OCI-LY7 (cell line): ENCODE measurements at regions not wholly inside any gene's neighbourhood (a gene's known extent, or its start where the extent isn't known, plus 50 kb on each side); places are given as distances from the start of the nearest gene placed in this dataset.

Source experiments
- BruUV-seq: library from RNA; stranded (reverse); fragments of 400-500 nt; replicated peaks from 2 replicates; lab custom pipeline; 2021; lab: Mats Ljungman, UMichigan
- CTCF ChIA-PET: fragments of 300-600 bp; sonication (Branson Sonifier 250); formaldehyde crosslinking; loops from one replicate; lab custom pipeline; 2022; ENCODE audit warnings: antibody characterized with exemption; ENCODE audit not compliant: unreplicated experiment; lab: Charles Lee
- POLR2A ChIA-PET: fragments of 300-600 bp; sonication (Branson Sonifier 250); formaldehyde crosslinking; loops from one replicate; lab custom pipeline; 2022; ENCODE audit warnings: antibody characterized with exemption; lab: Charles Lee
- DNase-seq: peaks from one replicate; pipeline ENCODE4 v3.0.0-alpha.2; 2015; ENCODE audit warnings: low spot score
- H2AFZ ChIP-seq: fragments of 200-600 bp; sonication (generic), shearing (Covaris generic); 2 replicates; pipeline ENCODE4 v1.6.1; 2014; ENCODE audit warnings: mild to moderate bottlenecking, antibody characterized with exemption, low read length, moderate library complexity
- H3K27ac ChIP-seq: fragments of 200-600 bp; sonication (generic); 2 replicates; pipeline ENCODE4 v1.5.1; 2014; ENCODE audit warnings: mixed run types, low read depth, mild to moderate bottlenecking, moderate library complexity, low read length, inconsistent platforms; ENCODE audit not compliant: poor library complexity, severe bottlenecking
- H3K36me3 ChIP-seq: fragments of 200-600 bp; sonication (generic); 2 replicates; pipeline ENCODE4 v1.6.1; 2014; ENCODE audit warnings: mild to moderate bottlenecking, antibody characterized with exemption, low read length, moderate library complexity, mixed read lengths; ENCODE audit not compliant: insufficient read depth
- H3K4me1 ChIP-seq: fragments of 200-600 bp; sonication (generic); 2 replicates; pipeline ENCODE4 v1.5.1; 2014; ENCODE audit warnings: mild to moderate bottlenecking, low read length; ENCODE audit not compliant: insufficient read depth, poor library complexity, severe bottlenecking
- H3K4me2 ChIP-seq: fragments of 200-600 bp; sonication (generic); 2 replicates; pipeline ENCODE4 v1.6.1; 2014; ENCODE audit warnings: mild to moderate bottlenecking, low read length
- H3K4me3 ChIP-seq: fragments of 200-600 bp; sonication (generic); 2 replicates; pipeline ENCODE4 v1.5.1; 2014; ENCODE audit warnings: mild to moderate bottlenecking, low read depth, low read length; ENCODE audit not compliant: poor library complexity, severe bottlenecking
- H3K79me2 ChIP-seq: fragments of 200-600 bp; sonication (generic); 2 replicates; pipeline ENCODE4 v1.6.1; 2016; ENCODE audit warnings: low read depth, mild to moderate bottlenecking, low read length, moderate library complexity, mixed read lengths; ENCODE audit not compliant: insufficient read depth
- H3K9me2 ChIP-seq: fragments of 200-600 bp; sonication (generic); 2 replicates; pipeline ENCODE4 v1.6.1; 2016; ENCODE audit warnings: mild to moderate bottlenecking, low read length, mixed read lengths; ENCODE audit not compliant: insufficient read depth
- H3K9me3 ChIP-seq: fragments of 200-600 bp; sonication (generic); 2 replicates; pipeline ENCODE4 v1.6.1; 2014; ENCODE audit warnings: mild to moderate bottlenecking, mixed run types, low read length, mixed read lengths
- H4K20me1 ChIP-seq: fragments of 200-600 bp; sonication (generic); 2 replicates; pipeline ENCODE4 v1.6.1; 2014; ENCODE audit warnings: mild to moderate bottlenecking, antibody characterized with exemption, low read length, moderate library complexity, mixed read lengths; ENCODE audit not compliant: insufficient read depth
- CTCF ChIP-seq: fragments of 200-600 bp; sonication (generic); conservative IDR thresholded peaks from 2 replicates; pipeline ENCODE4 v1.5.1; 2014; ENCODE audit warnings: mild to moderate bottlenecking, antibody characterized with exemption, low read length, moderate library complexity, mixed read lengths
- EZH2phosphoT487 ChIP-seq: fragments of 200-600 bp; sonication (generic); IDR thresholded peaks from 2 replicates; pipeline ENCODE4 v1.6.1; 2018; ENCODE audit warnings: low read depth, borderline replicate concordance, mild to moderate bottlenecking, mixed run types, antibody characterized with exemption, low read length, moderate library complexity, mixed read lengths
- intact Hi-C: fragments of 100-400 bp; cut with micrococcal nuclease; formaldehyde crosslinking; loops from one replicate; pipeline ENCODE4 v1.10.0; 2022; ENCODE audit not compliant: unreplicated experiment

- Histone ChIP-seq H3K79me2 (no peaks in the 10 kb centered on the region), H3K27ac (no peak overlapping the region), H3K4me2 (no peak overlapping the region), H3K4me3 (no peak overlapping the region), H3K9me3 (no peaks in the 10 kb centered on the region), H2AFZ (no peak overlapping the region), H3K36me3 (no peaks in the 10 kb centered on the region), H3K4me1 (no peaks in the 10 kb centered on the region), H4K20me1 (no peaks in the 10 kb centered on the region), H3K9me2 (no peaks in the 10 kb centered on the region)
- TF ChIP-seq EZH2phosphoT487 = no peak
- TF ChIP-seq CTCF = no peak
- intact Hi-C loops = no loop called here
- BruUV-seq = no TSS peak
- DNase-seq = no peak
- ChIA-PET CTCF (no interaction called here), POLR2A (no interaction called here)
These were observed 493.1 kb downstream of the REEP3 start for GRCh38 chr10:64014281-64014680.

- no peak for TF ChIP-seq EZH2phosphoT487
- TF ChIP-seq CTCF = no peak
- no peak overlapping the region for H3K27ac ChIP-seq
- no TSS peak for BruUV-seq
- H3K9me3 ChIP-seq = no peaks in the 10 kb centered on the region
- H3K36me3 ChIP-seq = no peaks in the 10 kb centered on the region
- no peak overlapping the region for H3K4me3 ChIP-seq
- no peaks in the 10 kb centered on the region for H3K4me1 ChIP-seq
- H2AFZ ChIP-seq = no peak overlapping the region
- intact Hi-C loops = no loop called here
- H3K9me2 ChIP-seq = no peaks in the 10 kb centered on the region
- H4K20me1 ChIP-seq = no peaks in the 10 kb centered on the region
- H3K4me2 ChIP-seq = no peak overlapping the region
- DNase-seq = no peak
- H3K79me2 ChIP-seq = no peaks in the 10 kb centered on the region
- ChIA-PET CTCF (no interaction called here), POLR2A (no interaction called here)
These were observed 502.8 kb downstream of the REEP3 start for GRCh38 chr10:64023926-64024470.

GRCh38 chr10:64033711-64034110 lies 512.5 kb downstream of the REEP3 start:
- H4K20me1 ChIP-seq = no peaks in the 10 kb centered on the region
- no TSS peak for BruUV-seq
- no peak overlapping the region for H2AFZ ChIP-seq
- no peak overlapping the region for H3K4me2 ChIP-seq
- no peak for DNase-seq
- H3K79me2 ChIP-seq = no peaks in the 10 kb centered on the region
- intact Hi-C loops = no loop called here
- no peak overlapping the region for H3K27ac ChIP-seq
- ChIA-PET CTCF (interaction anchor here (0.6 kb wide), 1 partner anchor 96 kb away, joined by 3 read pairs; no protein-coding TSS in a partner anchor), POLR2A (interaction anchor here (0.6 kb wide), 1 partner anchor 9 kb away, joined by 5 read pairs; no protein-coding TSS in a partner anchor)
- H3K36me3 ChIP-seq = no peaks in the 10 kb centered on the region
- H3K9me3 ChIP-seq = no peaks in the 10 kb centered on the region
- no peak for TF ChIP-seq CTCF
- no peak for TF ChIP-seq EZH2phosphoT487
- no peaks in the 10 kb centered on the region for H3K9me2 ChIP-seq
- no peaks in the 10 kb centered on the region for H3K4me1 ChIP-seq
- no peak overlapping the region for H3K4me3 ChIP-seq
